OCI-M1 (cell line): ENCODE measurements at regions not wholly inside any gene's neighbourhood (a gene's known extent, or its start where the extent isn't known, plus 50 kb on each side); places are given as distances from the start of the nearest gene placed in this dataset.
A peak's percentile ranks its signal among the peaks of the same experiment; 100 is the strongest.
"Not testable (repeated sequence)": the region's sequence is repeated elsewhere in the genome, so short reads cannot be mapped to it uniquely, and the experiment has no call there.

Source experiments
- DNase-seq: peaks from one replicate; lab custom pipeline; 2025; lab: John Stamatoyannopoulos, UW

DNA sequence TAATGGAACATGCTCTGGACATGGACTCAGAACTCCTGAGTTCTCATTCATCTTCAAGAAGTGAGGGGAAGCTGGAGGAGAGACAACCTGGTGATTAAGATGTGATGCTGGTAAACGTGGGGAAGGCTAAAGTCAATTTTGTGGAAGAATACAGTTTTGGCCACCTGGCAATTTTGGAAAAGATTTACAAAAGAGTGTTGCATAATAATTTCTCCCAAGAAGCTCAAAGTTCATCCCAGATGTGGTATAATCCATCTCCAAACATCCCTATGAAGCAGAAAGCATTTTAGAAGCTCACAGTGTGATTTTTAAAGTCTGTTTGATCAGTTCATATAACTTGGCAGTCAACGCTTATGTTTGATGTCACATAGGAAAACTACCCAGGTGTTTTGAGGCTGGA, 208.7 kb downstream of the LMX1A start:
- DNase-seq = no peak

GRCh38 chr1:165144757-165145397, 211.6 kb downstream of the LMX1A start:
- DNase-seq = peak; percentile 68

- DNase-seq = peak; percentile 59
Observed at GRCh38 chr1:165143437-165144065, 213.0 kb downstream of the LMX1A start.

DNA sequence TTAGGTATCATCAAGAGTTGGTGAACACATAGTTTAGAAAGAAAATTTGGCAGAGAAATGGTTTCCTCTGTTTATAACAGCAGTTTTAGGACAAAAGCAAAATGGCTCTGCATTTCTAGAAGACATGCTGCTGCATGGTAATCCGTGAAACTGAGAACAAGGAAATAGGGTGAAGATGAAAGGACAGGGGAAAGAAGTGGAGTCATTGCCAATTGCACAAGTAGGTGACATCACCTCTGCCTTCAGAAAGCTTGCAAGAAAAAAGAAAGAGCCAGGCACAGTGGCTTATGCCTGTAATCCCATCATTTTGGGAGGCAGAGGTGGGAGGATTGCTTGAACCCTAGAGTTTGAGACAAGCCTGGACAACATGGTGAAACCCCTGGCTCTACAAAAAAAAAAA, 217.6 kb downstream of the LMX1A start:
- DNase-seq = no peak

GRCh38 chr1:165137551-165138316, 218.8 kb downstream of the LMX1A start:
- DNase-seq = no peak

GRCh38 chr1:165134431-165134830, 222.1 kb downstream of the LMX1A start:
- no peak for DNase-seq

DNA sequence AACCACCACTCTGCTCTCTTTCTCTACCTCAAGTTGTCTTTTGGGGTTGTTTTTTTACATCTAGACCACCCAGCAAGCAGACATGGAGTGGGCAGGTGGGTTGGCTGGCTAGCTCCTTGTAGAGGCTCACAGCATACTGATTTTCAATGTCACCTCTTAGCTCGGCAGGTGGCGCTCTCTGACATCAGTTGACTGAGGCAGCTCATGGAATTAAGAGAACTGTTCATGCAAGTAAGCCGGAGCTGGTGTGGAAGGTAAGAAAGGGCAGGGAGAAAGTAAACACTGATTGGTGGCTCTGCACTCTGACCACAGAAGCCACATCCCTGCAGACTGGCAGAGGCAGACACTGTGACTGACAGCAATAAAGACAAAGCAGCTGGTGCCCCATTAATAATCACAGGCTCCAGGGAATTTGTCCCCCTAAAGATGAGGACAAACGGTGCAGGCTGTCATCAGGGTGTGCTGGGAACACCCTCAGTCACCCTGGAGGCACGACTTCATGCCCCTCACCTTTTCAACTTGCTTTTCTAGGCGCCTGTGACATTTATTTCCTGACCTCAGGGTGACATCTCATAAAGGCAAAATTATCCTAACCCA, 226.8 kb downstream of the LMX1A start:
- DNase-seq = peak; percentile 83

DNA sequence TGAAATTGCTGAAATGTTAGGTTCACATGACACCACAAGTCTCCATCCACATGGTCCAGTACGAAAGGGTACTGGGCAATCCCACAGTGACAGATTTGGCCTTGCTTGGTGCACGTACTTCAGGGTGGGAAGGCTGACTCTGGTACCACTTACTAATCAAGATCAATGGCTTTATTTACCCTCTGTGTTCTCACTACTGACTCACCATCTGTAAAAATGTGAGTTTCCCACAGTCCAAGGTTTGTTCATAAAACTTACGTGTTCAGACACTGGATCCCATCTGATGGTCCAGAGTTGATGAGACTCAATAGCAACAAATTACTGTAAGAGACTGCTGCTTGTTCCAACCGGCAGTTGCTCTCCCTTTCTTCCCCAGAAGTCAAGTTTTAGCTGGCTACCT, 231.7 kb downstream of the LMX1A start:
- no peak for DNase-seq

- no peak for DNase-seq
Observed at GRCh38 chr1:165119086-165119485, 237.4 kb downstream of the LMX1A start.

DNA sequence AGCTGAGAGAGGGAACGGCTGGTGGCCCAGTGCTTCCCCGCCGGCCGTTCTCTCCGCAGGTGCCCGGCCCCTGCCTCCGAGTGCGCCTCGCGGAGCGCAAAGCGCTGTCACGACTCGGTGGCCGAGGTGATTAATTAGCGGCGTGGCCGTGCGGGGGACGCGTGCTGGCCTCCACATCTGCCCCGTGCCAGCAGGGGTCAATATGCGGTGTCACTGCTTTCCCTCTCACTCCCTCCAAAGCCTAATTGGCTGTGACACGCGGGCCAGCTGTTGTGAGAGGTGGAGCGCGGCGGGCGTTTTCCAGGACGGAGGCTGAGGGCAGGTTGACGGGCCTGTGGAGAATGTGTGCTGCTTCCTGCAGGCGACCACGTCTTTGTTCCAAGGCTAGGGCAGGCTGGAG, 239.0 kb downstream of the LMX1A start:
- DNase-seq = no peak

- no peak for DNase-seq
Observed at GRCh38 chr1:165116732-165117131, 239.8 kb downstream of the LMX1A start.

- no peak for DNase-seq
Observed at GRCh38 chr1:165116171-165116570, 240.3 kb downstream of the LMX1A start.

GRCh38 chr1:165114889-165115285, 241.6 kb downstream of the LMX1A start:
- no peak for DNase-seq

GRCh38 chr1:165114022-165114888, 242.3 kb downstream of the LMX1A start:
- DNase-seq = peak; percentile 76

- DNase-seq = no peak
Observed at GRCh38 chr1:165112260-165112659, 244.3 kb downstream of the LMX1A start.

DNA sequence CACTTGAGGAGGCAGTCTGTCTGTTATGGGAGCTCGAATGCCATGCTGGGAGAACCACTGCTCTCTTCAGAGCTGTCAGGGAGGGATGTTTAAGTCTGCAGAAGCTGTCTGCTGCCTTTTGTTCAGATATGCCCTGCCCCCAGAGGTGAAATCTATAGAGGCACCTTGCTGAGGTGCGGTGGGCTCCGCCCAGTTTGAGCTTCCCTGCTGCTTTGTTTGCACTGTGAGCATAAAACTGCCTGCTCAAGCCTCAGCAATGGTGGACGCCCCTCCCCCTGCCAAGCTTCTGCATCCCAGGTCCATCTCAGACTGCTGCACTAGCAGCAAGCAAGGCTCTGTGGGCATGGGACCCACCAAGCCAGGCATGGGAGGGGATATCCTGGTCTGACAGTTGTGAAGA, 247.5 kb downstream of the LMX1A start:
- DNase-seq = no peak

- not testable (repeated sequence) for DNase-seq
Observed at GRCh38 chr1:165092542-165093162, 263.9 kb downstream of the LMX1A start.

DNA sequence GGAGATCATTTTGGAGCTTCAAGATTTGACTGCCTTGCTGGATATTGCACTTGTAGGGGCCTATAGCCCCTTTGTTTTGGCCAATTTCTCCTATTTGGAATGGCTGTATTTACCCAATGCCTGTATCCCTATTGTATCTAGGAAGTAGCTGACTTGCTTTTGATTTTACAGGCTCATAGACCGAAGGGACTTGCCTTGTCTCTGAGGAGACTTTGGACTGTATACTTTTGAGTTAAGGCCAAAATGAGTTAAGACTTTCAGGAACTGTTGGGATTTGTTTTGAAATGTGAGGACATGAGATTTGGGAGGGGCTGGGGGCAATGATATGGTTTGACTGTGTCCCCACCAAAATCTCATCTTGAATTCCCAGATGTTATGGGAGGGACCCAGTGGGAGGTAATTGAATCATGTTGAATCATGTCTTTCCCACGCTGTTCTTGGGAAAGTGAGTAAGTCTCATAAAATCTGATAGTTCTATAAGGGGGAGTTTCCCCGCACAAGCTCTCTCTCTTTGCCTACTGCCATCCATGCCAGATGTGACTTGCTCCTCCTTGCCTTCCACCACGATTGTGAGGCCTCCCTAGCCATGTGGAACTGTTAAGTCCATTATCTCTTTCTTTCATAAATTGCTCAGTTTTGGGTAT, 276.1 kb downstream of the LMX1A start:
- no peak for DNase-seq

DNA sequence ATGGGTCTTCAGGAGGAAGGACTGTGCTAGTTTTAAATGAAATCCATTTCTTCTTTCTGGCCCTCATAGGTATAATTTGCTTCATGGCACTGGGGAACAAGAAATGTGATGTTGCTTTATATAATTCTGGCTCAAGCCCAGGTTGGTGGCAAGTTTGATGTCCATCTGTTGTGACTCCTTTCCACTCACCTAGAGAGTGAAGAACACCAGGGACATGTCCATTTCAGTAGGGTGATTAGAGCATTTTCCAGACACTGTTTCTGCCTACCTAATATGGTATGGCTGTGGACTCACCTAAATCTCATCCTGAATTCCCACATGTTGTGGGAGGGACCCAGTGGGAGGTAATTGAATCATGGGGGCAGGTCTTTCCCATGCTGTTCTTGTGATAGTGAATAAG, 278.1 kb downstream of the LMX1A start:
- no peak for DNase-seq

DNA sequence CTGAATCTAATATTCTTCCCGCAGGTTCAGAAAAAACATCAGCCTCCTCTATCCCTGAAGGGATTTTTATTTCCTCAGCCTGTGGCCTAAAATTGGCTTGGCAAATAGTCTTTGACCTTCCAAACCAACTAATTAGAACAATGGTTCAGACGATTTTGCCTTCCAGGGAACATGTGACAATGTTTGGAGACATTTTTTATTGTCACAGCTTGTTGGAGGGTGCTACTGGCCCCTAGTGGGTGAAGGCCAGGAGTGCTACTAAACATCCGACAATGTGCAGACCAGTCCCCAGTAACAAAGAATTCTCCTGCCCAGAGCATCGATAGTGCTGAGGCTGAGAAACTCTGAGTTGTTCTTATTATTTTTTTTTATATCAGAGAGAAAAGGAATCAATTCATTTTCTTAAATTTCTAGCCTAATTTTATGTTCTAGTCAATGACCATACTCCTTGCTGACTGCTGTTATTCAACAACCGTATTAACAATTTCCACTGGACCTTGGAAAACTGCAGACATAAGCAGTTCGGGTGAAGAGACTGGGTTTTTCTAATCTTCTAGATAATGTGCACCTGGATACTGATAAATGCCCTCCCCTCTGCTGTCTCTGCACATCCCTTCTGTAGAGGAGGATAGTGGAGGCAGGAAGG, 280.7 kb downstream of the LMX1A start:
- peak; percentile 61 for DNase-seq
